ENCODE measurements at regions not wholly inside any gene's neighbourhood (a gene's known extent, or its start where the extent isn't known, plus 50 kb on each side); places are given as distances from the start of the nearest gene placed in this dataset.

- ATAC-seq (no peak), DNase-seq (no peak)
- 72% methylated on average over 4 of the region's 7 CpGs for WGBS (ENCODE audit: insufficient coverage, low coverage, low lambda C conversion rate, missing lambda C conversion rate)
- Histone ChIP-seq H3K36me3 (no peaks in the 10 kb centered on the region), H3K9me3 (no peaks in the 10 kb centered on the region), H3K4me3 (no peak overlapping the region), H3K27ac (no peak overlapping the region), H3K27me3 (no peaks in the 10 kb centered on the region), H3K4me1 (no peaks in the 10 kb centered on the region)
- intact Hi-C loops (cut with DNase I), result no loop called here
- TF ChIP-seq POLR2A (IDR thresholded peaks at IDR 0.05) (no peak), CTCF (IDR thresholded peaks at IDR 0.05) (no peak)
Measured at GRCh38 chr2:129711816-129712675, 267.4 kb upstream of the RAB6C start.

- Histone ChIP-seq H3K4me1 (no peaks in the 10 kb centered on the region), H3K36me3 (no peaks in the 10 kb centered on the region), H3K27me3 (no peaks in the 10 kb centered on the region), H3K27ac (no peak overlapping the region), H3K4me3 (no peak overlapping the region), H3K9me3 (no peaks in the 10 kb centered on the region)
- DNase-seq (no peak), ATAC-seq (no peak)
- WGBS (ENCODE audit: insufficient coverage, low coverage, low lambda C conversion rate, missing lambda C conversion rate), result no CpG with 5 or more reads among the region's 7 CpGs
- intact Hi-C loops (cut with DNase I), result no loop called here
- TF ChIP-seq POLR2A (IDR thresholded peaks at IDR 0.05) (no peak), CTCF (IDR thresholded peaks at IDR 0.05) (no peak)
Measured at GRCh38 chr2:129712676-129712985, 266.8 kb upstream of the RAB6C start.

DNA sequence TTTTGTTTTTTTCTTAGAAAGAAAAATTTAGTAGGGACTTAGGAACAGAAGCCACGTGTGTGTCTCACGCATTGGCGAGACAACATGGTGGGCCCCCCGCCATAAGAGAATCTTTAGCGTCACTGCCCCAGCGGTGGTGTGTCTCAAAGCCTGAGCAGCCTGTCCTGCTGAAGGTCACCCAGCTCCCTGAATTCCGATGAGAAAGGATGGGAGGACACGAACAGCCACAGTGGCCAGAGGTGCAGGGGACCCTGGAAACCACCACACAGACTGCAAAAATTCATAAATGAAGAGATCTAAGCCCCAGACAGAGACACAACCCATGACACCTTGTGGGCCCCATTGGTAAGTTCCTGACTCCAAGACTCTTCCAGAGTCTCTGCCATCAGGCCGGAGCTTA is 266.1 kb upstream of the RAB6C start:
- no peak for TF ChIP-seq POLR2A (IDR thresholded peaks at IDR 0.05)
- no peak for TF ChIP-seq CTCF (IDR thresholded peaks at IDR 0.05)
- Histone ChIP-seq H3K9me3 (no peaks in the 10 kb centered on the region), H3K4me3 (no peak overlapping the region), H3K4me1 (no peaks in the 10 kb centered on the region), H3K27ac (no peak overlapping the region), H3K36me3 (no peaks in the 10 kb centered on the region), H3K27me3 (no peaks in the 10 kb centered on the region)
- DNase-seq, result no peak
- intact Hi-C loops (cut with DNase I), result no loop called here
- ATAC-seq, result no peak
- 63% methylated on average over 7 of the region's 9 CpGs for WGBS (ENCODE audit: insufficient coverage, low coverage, low lambda C conversion rate, missing lambda C conversion rate)

- intact Hi-C loops (cut with DNase I), result no loop called here
- no peak overlapping the region for H3K4me3 ChIP-seq
- no peak for DNase-seq
- no peak for ATAC-seq
- H3K9me3 ChIP-seq, result no peaks in the 10 kb centered on the region
- H3K27me3 ChIP-seq, result no peaks in the 10 kb centered on the region
- no peaks in the 10 kb centered on the region for H3K36me3 ChIP-seq
- 53% methylated on average over 8 of the region's 12 CpGs for WGBS (ENCODE audit: insufficient coverage, low coverage, low lambda C conversion rate, missing lambda C conversion rate)
- no peaks in the 10 kb centered on the region for H3K4me1 ChIP-seq
- TF ChIP-seq POLR2A (IDR thresholded peaks at IDR 0.05) (no peak), CTCF (IDR thresholded peaks at IDR 0.05) (no peak)
- H3K27ac ChIP-seq, result no peak overlapping the region
Measured at GRCh38 chr2:129716781-129717559, 262.5 kb upstream of the RAB6C start.

Data from right lobe of liver (tissue), 6 donors.